Forelimb muscle (tissue), 1 donor: ENCODE measurements at regions not wholly inside any gene's neighbourhood (a gene's known extent, or its start where the extent isn't known, plus 50 kb on each side); places are given as distances from the start of the nearest gene placed in this dataset.
A peak's percentile ranks its signal among the peaks of the same experiment; 100 is the strongest.
"Not testable (repeated sequence)": the region's sequence is repeated elsewhere in the genome, so short reads cannot be mapped to it uniquely, and the experiment has no call there.

Experiments used
- DNase-seq: peaks from one replicate; pipeline ENCODE4 v3.0.0-alpha.2; 2013; ENCODE audit warnings: low read depth

DNA sequence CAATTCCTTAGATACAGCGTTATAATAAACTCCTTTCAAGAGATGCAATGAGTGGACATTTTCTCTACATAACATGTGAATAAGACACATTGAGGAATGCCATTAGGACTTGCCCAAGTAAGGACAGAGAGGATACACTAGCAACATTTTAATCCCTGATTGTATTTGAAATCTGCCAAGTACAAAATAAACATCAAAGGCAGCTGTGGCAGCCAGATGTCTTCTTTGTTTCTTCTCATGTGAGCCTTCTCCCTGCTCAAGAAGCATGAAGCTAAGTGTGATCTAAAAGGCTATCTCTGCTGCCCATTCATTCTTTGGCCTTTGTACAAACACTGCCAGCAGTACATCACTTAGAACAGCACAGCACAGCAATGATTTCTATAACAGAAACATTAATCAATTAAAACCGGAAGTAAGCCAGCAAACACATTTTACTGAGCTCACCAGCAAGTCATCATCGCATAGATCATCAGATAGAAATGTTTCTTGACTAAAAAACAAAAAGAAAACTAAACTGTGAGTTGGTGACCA is 364.0 kb downstream of the CNTN6 start:
- no peak for DNase-seq

DNA sequence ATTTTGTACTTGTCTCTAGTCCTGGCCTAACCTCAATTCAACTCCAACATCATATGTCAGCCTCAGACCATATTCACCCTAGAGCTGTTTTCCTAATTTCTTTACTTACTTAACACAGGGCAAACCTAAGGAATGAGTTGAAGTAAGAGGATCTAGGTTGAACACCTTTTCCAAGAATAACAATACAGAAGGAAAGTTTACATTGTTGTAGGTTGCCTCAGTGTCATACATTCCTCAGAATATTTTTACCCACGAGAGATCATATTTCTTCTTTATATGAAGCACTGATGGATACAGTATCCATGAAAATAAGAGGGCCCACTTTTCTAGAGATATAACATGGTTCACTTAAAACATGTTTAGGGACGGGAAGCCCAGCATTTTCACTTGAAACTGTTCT is 369.5 kb downstream of the CNTN6 start:
- no peak for DNase-seq

DNA sequence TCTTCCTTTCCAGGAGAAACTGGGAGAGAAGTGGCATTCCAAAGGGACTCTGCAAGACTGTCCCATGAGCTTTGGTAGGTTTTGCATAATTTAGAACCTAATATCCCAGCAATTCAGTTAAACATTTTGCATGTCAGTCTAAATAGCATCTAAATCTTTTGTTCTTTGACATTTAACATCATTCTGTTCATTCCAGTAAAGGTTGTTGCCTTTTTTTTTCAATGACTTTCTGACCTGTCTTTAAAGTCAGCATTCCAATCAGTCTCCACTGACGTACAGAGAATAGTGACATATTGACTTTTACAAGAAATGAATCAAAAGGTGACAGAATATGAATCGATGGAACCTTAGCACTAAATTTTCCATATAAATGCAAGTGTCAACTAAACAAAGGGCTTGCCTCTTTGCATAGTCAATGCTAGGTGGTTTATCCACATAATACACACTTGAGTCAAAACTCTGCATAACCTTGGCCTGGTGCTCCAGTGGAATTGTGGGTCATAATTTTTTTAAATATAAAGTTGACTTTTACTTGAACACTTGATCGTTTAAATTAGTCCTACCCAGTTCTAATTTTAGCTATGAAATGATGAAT is 370.1 kb downstream of the CNTN6 start:
- no peak for DNase-seq

DNA sequence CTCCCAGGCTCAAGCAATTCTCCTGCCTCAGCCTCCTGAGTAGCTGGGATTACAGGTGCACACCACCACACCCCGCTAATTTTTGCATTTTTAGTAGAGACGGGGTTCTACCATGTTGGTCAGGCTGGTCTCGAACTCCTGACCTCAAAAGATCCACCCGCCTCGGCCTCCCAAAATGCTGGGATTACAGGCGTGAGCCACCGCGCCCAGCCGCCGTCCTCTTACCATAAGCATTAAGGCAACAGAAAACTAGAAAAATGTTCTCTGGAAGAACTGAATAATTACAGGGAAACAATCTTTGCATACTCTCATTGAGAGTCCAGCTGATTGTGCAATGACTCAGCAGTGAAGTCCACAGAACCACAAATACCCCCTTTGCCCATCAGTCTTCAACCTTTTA is 372.3 kb downstream of the CNTN6 start:
- DNase-seq: not testable (repeated sequence)

DNA sequence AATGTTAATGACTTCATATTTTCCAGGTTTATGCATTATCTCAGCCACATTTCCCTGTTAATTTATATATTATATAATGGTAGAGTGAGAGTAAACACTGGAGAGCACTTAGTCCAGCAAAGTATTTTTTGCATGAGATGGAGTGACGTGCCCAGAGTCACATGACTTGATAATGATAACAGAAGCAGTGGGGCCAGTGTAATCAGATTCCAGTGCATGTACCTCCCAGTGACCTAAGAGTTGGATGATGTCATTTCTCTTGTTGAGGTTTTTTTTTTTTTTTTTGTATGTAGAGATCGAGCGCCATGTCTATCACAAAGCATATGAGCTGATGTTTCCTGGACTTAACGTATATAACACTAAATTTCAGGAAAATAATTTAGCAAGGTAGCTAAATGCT is 375.3 kb downstream of the CNTN6 start:
- DNase-seq: no peak

DNA sequence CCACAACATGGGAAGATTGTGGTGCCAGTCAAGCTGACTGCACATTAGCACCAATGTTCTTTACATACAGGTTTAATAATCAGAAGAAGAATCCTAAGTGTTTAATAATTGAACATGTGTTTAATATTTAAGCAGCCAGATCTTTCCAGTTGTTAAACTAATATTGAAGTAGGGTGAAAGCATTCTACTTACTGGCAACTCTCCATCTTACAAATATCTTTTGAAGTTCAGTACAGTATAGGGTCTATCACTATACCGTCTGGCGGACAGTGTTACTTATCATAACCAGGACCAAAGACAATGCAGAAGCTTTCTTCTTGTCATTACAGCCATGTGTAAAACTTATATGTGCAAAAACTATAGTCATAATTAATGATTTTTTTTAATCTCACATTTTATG is 376.4 kb downstream of the CNTN6 start:
- DNase-seq: no peak

DNA sequence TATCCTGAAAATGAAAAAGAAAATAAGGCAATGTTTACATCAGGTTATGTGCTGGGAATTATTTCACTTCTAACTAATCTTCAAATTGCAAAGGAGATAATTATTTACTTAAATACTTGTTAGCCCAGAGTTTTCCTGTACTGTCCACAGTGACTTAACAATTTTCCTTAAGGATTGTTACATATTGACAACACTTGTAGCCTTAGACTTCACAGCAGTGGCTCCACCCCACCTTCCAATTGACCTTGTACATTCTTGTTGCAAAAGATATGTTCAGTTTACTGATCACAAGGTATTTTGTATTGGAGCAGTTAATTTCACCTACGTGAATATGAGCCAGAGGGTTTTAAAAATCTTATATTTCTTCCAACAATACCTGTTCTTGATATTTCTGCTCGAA is 376.9 kb downstream of the CNTN6 start:
- DNase-seq: no peak

DNA sequence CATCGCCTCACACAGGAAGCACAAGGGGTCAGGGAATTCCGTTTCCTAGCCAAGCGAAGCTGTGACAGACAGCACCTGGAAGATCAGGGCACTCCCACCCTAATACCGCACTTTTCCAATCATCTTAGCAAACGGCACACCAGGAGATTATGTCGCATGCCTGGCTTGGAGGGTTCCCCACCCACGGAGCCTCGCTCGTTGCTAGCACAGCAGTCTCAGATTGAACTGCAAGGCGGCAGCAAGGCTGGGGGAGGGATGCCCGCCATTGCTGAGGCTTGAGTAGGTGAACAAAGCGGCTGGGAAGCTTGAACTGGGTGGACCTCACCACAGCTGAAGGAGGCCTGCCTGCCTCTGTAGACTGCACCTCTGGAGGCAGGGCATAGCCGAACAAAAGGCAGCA is 384.8 kb downstream of the CNTN6 start:
- no peak for DNase-seq

DNA sequence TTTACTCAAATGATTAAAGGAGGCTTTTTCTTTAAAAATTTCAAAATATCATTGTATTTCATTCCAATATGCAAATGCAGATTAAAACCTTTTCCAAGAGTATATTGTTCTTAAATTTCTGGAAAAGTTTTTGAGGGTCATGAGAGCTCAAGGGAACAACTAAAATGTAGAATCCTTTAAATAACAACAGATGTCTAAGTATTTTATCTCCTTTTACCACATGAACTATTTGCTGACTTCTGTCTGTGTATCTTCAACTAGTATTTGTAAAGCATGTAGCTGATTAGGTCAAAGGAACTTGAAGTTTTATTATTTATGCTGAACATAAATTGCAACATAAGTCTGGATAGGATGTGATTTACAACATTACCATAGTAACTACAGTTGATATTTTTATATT is 402.6 kb downstream of the CNTN6 start:
- DNase-seq: peak; percentile 26

DNA sequence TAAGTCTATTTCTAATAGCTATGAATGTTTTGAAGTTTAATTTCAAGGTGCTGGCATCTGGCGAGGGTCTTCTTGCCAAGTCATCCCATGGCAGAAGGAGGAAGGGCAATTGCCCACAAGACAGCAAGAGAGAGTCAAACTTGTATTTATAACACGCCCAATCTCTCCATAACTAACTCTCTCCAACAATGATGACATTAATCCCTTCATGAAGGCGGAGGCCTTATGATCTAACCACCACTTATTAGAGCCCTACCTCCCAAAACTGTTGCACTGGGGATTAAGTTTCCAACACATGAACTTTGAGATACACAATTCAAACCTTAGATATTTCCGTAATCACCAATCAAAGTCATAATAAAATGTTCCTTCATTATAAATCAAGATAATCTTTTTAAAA is 406.9 kb downstream of the CNTN6 start:
- no peak for DNase-seq

DNA sequence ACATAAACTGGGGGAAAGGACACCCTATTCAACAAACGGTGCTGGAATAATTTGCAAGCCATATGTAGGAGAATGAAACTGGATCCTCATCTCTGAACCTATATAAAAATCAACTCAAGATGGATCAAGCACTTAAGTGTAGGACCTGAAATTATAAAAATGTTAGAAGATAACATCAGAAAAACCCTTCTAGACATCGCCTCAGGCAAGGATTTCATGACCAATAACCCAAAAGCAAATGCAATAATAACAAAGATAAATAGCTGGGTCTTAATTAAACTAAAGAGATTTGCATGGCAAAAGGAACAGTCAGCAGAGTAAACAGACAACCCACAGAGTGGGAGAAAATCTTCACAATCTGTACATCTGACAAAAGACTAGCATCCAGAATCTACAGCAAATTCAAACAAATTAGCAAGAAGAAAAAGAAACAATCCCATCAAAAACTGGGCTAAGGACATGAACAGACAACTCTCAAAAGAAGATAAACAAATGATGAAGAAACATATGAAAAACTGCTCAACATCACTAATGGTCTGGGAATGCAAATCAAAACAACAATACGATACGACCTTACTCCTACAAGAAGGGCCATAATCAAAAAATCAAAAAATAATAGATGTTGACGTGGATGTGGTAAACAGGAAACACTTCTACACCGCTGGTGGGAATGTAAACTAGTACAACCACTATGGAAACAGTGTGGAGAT is 408.7 kb downstream of the CNTN6 start:
- DNase-seq: no peak

DNA sequence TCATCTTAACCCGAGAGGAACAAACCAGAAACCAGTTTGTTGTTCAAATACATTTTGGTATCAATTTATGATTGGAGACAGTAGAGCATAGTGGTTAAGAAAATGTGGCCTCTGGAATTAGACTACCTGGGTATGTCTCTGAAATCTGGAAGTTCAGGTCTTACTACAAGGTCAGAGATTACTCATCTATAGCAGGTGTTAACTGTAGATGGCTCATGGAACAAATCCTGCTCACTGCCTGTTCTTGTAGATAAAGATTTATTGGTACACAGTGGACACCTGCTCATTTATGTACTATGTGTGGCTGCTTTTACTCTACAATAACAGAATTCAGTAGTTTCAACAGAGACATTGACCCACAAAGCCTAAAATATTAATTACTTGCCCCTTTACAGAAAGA is 413.3 kb downstream of the CNTN6 start:
- no peak for DNase-seq

DNA sequence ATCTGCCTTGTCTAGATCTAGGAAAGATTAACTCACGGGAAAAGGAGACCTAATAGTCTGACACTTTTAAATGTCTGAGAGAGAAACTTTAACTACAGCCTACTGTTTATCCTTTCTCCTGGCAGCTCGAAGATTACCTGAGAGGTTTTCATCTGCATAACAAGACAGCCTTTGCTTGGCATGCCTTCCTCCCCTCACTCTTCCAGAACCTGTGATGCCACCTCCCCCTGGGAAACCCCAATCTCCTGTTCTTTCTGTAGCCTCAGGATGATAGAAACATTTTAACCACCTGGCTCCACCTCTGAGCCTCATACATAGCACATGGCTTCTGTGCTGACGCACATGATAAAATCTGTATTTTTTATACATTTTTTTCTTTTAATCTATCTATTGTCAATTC is 420.8 kb downstream of the CNTN6 start:
- no peak for DNase-seq

DNA sequence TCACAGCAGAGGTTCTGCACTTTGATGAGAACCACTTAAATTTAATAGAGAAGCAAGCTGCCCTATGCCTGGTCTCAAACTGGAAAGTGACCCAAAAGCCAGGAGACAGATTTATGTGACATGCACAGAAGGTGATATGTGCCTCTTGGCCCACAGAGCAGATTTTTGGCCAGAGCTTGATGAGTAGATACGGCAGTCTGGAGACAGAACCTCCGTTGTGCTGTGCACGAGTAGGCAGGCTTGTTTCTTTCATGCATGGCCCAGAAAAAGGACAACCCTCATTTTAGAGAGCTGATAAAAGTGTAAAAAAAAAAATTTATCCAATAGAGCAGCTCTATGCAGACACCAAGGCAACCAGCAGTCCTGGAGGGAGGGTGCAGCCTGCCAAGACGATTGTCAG is 423.1 kb downstream of the CNTN6 start:
- DNase-seq: no peak

DNA sequence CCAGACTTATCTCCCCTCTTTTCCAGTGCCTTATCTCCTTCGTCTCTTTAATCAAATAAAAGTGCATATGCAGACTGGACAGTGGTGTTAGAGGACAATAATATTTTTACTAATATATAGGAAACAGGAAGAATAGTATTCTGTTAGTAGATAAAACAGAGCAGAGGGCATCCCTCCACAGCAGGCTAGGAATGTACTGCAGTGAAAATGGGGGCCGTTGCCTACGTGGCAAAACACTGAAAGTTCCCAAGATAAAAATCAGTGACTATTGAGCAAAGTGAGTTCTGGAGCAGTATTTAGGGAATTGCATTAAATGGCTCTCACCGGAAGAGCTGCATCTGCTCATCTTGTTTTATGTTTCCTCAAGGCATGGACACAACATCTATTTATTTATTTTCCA is 435.0 kb downstream of the CNTN6 start:
- DNase-seq: no peak

DNA sequence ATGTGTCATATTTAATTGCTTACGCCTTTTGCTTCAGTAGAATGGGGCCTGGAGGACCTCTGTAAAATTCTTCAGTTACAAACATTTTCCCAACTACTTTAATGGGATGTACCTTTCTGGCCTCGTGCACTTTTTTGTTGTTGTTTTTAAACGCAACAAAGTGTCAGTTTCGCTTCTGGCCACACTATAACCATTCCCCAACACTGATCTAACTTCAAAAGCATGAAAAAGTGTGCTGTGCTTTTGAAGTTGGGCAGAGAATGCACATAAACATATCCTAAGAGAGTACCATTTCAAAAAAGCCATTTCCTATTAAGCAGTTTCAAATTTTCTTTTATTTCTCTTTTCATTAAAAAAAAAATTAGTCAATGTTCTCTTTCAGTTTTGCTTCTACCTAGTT is 435.8 kb downstream of the CNTN6 start:
- no peak for DNase-seq

DNA sequence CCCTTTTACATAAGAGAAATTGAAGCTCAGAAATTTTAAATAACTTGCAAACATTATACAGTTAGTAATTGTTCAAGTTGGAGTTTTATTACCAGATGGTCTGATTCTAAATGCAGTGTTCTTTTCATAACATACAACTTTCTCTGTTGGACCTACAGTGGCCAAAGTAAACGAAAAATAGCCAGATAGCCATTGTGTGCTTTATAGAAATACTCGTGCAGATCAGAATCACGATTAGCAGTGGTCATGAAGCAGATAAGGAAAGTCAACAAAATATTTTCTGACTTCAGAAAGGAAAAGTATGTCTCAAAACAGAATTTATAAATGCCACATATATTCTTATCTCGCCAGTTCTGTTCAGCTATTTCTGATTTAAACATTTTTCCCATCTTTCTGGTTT is 436.9 kb downstream of the CNTN6 start:
- DNase-seq: no peak

DNA sequence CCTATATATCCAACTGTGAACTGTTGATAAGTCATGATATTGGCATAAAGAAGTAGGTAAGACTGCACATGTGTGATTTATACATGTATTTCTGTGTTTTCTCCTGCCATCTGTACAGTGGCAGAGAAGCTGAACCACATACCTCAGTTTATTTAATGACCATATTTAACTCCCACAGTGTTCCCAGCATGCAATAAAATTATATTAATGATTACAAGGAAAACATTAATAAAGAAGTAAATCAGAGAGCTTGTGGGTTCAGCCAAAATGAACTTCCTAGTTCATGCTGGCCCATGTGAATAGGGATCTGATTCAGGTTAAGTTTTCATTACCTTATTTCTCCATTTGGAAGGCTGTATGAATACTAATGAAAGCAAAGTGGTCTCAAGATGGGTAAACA is 439.2 kb downstream of the CNTN6 start:
- no peak for DNase-seq

DNA sequence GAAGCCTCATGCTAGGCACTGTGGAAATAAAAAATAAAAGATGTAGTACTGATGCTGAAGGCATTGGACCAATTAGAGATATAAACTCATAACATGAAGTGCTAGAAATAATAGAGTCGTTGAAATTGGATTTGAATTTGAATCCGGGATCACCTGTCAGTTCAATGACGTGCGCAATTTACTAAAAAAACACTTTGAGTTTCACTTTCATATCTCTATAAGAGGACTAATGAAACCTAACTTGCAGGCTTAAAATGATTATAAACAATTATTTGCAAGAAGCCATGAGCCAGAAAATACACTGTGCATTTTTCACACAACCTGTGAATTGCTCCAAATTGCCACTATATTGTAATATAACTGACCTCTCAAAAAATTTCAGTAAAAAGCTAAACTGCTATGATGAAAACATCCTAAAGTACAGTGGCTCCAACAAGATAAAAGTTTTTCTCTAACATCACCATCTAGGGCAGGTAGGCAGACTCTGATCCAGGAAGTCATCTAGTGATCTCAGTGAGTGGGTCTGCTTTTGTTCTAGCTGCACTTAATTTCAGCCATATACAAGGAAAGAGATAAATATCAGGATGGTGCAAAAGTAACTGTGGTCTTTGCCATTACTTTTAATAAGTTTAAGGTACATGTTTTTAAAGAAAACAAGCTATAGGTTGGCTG is 440.2 kb downstream of the CNTN6 start:
- DNase-seq: no peak

DNA sequence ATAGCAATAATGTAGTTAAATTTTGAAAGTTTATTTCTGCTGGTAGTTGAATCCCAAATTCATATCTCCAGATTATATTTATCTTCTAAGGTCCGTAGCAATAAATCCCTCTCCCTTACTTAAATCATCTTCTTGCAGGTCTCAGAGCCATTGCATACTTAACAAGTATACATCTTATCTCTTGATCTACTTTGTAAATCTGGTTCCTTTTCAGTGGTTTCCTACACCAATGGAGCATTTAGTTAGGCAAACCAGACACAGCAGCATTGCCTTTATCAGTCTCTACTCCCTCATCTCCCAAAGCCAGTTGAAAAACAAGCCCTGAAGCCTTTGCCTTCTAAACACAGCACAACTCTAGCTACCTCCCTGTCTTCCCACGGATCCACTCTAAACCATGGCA is 440.9 kb downstream of the CNTN6 start:
- no peak for DNase-seq

DNA sequence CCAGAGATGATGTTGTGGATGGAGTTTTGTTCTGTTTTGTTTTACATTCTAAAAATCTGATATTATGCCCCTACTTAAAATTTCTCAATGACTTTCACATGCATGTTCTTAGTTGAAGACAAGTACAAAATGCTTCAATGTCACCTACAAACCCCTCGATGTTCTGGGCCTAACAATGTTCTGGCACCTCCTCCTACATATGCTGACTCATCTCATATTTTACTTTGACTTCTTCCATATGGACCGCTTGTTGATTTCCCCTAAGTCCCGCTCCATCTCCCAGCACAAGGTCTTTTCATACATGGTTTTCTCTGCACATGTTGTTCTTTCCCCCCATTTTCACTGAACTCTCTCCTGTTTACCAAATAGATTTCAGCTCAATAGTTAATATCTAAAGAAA is 441.4 kb downstream of the CNTN6 start:
- DNase-seq: no peak

DNA sequence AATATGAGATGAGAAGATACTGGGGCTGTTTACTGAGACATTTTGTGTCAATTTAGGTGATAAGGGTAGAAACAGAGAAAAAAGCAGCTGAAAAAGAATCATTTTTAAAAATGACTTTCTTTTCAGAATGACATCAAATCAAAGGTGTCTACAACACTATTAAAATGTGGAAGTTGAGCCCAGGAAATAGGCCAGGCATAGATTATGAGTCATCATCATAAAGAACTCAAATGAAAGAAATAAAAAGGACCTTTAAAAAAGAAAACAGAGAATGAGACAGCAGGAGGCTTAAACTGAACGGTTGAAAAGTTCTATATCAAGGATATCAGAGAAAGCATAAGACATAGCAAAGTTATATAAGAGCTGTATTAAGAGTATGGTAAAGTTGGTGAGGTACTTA is 442.5 kb downstream of the CNTN6 start:
- no peak for DNase-seq

DNA sequence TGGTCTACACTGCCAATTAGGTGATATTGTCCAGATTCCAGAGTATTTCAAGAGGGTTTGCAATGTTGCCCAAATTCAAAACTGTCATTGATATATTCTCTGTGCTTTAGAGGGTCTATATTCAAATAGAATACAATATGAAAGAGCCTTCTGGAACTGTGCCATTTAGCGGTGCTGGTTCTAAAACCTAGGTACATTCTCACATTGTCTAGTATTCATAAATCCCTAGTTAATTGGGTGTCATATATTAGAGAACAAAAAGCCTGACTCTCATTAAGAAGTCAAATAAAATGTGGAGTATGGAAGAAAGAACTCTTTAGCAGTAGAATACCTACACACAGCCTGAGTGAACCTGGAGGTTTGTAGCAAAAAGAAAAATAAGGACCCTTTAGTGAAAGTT is 447.9 kb downstream of the CNTN6 start:
- DNase-seq: no peak
